ENCODE measurements at regions not wholly inside any gene's neighbourhood (a gene's known extent, or its start where the extent isn't known, plus 50 kb on each side); places are given as distances from the start of the nearest gene placed in this dataset.

GRCh38 chr15:97200161-97200560 lies 760.3 kb upstream of the ARRDC4 start:
- no peaks in the 10 kb centered on the region for H3K9me3 ChIP-seq (replicated peaks; ENCODE audit: insufficient read depth, low read length)
- no peaks in the 10 kb centered on the region for H3K4me1 ChIP-seq (ENCODE audit: low read length)
- no peaks in the 10 kb centered on the region for H3K79me2 ChIP-seq (ENCODE audit: low read length)
- TF ChIP-seq EZH2phosphoT487 (IDR thresholded peaks at IDR 0.05; ENCODE audit: low read length) (no peak), EZH2 (optimal IDR thresholded peaks at IDR 0.05; ENCODE audit: low read depth, low read length) (no peak)
- TF ChIP-seq, protein P1, sequence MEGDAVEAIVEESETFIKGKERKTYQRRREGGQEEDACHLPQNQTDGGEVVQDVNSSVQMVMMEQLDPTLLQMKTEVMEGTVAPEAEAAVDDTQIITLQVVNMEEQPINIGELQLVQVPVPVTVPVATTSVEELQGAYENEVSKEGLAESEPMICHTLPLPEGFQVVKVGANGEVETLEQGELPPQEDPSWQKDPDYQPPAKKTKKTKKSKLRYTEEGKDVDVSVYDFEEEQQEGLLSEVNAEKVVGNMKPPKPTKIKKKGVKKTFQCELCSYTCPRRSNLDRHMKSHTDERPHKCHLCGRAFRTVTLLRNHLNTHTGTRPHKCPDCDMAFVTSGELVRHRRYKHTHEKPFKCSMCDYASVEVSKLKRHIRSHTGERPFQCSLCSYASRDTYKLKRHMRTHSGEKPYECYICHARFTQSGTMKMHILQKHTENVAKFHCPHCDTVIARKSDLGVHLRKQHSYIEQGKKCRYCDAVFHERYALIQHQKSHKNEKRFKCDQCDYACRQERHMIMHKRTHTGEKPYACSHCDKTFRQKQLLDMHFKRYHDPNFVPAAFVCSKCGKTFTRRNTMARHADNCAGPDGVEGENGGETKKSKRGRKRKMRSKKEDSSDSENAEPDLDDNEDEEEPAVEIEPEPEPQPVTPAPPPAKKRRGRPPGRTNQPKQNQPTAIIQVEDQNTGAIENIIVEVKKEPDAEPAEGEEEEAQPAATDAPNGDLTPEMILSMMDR (IDR thresholded peaks at IDR 0.05; ENCODE audit: low read length), result no peak
- H2AFZ ChIP-seq (ENCODE audit: low read length), result no peak overlapping the region
- H4K20me1 ChIP-seq (ENCODE audit: insufficient read depth, low read length), result no peaks in the 10 kb centered on the region
- H3K36me3 ChIP-seq (replicated peaks; ENCODE audit: insufficient read depth, low read length), result no peaks in the 10 kb centered on the region
- no peaks in the 10 kb centered on the region for H3K27me3 ChIP-seq (replicated peaks; ENCODE audit: insufficient read depth, low read length)
- DNase-seq, result no peak
- no peak overlapping the region for H3K4me2 ChIP-seq (ENCODE audit: low read depth, low read length)
- H3K4me3 ChIP-seq (ENCODE audit: low read length), result no peak overlapping the region
- no peaks in the 10 kb centered on the region for H3K9me2 ChIP-seq (replicated peaks; ENCODE audit: insufficient read depth, low read length)
- no peak overlapping the region for H3K9ac ChIP-seq (ENCODE audit: low read length)
- no peak overlapping the region for H3K27ac ChIP-seq (ENCODE audit: low read length)
- no peaks in the 10 kb centered on the region for H3F3A ChIP-seq (ENCODE audit: insufficient read depth, low read length)

DNA sequence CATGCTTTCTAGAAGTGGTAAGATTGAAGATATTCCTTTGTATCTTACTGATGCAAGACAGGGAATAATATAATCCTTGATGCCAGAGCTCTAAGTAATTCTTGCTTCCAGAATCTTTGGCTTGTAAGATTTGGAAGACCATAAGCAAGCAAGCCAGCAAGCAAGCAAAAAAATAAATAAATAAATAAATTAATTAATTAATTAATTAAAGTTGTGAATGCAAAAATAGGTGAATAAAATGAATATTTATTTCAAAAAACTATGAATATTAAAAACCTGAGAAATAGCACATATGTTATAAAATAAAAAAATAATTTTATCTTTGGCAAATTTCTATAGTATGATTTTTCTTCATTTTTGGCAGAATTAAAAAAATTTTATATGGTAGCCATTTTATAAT lies 750.2 kb upstream of the ARRDC4 start:
- Histone ChIP-seq H3K4me3 (ENCODE audit: low read length) (no peak overlapping the region), H3K4me2 (ENCODE audit: low read depth, low read length) (no peak overlapping the region), H2AFZ (ENCODE audit: low read length) (no peak overlapping the region)

DNA sequence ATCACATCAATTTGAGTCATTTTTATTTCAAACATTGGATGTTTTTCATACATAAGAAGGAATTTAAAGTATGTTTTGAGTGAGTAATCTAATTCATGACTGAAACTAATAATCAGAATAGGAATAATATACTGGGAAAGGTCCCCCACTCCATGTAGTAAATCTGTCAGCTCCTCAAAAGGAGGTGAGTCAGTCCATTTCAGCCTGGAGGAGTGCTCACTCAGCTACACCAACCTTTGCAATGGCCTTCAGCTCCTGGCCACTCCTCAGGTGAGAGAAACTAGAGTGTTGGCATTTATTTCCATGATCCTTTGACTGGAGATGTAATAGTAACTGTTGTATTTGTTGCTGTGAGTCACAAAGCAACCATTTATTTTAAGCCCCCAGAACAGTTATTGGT lies 744.9 kb upstream of the ARRDC4 start:
- Histone ChIP-seq H3K36me3 (replicated peaks; ENCODE audit: insufficient read depth, low read length) (no peaks in the 10 kb centered on the region), H3K4me3 (ENCODE audit: low read length) (no peak overlapping the region), H3K4me1 (ENCODE audit: low read length) (no peaks in the 10 kb centered on the region), H3K27ac (ENCODE audit: low read length) (no peak overlapping the region), H3K79me2 (ENCODE audit: low read length) (no peaks in the 10 kb centered on the region), H3K4me2 (ENCODE audit: low read depth, low read length) (no peak overlapping the region), H4K20me1 (ENCODE audit: insufficient read depth, low read length) (no peaks in the 10 kb centered on the region), H3K9me3 (replicated peaks; ENCODE audit: insufficient read depth, low read length) (no peaks in the 10 kb centered on the region), H3K27me3 (replicated peaks; ENCODE audit: insufficient read depth, low read length) (no peaks in the 10 kb centered on the region), H3K9ac (ENCODE audit: low read length) (no peak overlapping the region), H2AFZ (ENCODE audit: low read length) (no peak overlapping the region), H3K9me2 (replicated peaks; ENCODE audit: insufficient read depth, low read length) (no peaks in the 10 kb centered on the region), H3F3A (ENCODE audit: insufficient read depth, low read length) (no peaks in the 10 kb centered on the region)
- TF ChIP-seq EZH2 (optimal IDR thresholded peaks at IDR 0.05; ENCODE audit: low read depth, low read length) (no peak), EZH2phosphoT487 (IDR thresholded peaks at IDR 0.05; ENCODE audit: low read length) (no peak)
- TF ChIP-seq, protein P1 (IDR thresholded peaks at IDR 0.05; ENCODE audit: low read length), result no peak
- DNase-seq, result no peak

More for the DNA sequence above, 750.2 kb upstream of the ARRDC4 start:
- DNase-seq, result no peak
- Histone ChIP-seq H4K20me1 (ENCODE audit: insufficient read depth, low read length) (no peaks in the 10 kb centered on the region), H3K79me2 (ENCODE audit: low read length) (no peaks in the 10 kb centered on the region), H3K27ac (ENCODE audit: low read length) (no peak overlapping the region), H3F3A (ENCODE audit: insufficient read depth, low read length) (no peaks in the 10 kb centered on the region), H3K27me3 (replicated peaks; ENCODE audit: insufficient read depth, low read length) (no peaks in the 10 kb centered on the region), H3K36me3 (replicated peaks; ENCODE audit: insufficient read depth, low read length) (no peaks in the 10 kb centered on the region), H3K4me1 (ENCODE audit: low read length) (no peaks in the 10 kb centered on the region), H3K9me3 (replicated peaks; ENCODE audit: insufficient read depth, low read length) (no peaks in the 10 kb centered on the region), H3K9me2 (replicated peaks; ENCODE audit: insufficient read depth, low read length) (no peaks in the 10 kb centered on the region), H3K9ac (ENCODE audit: low read length) (no peak overlapping the region)
- TF ChIP-seq, protein P1 (IDR thresholded peaks at IDR 0.05; ENCODE audit: low read length), result no peak
- TF ChIP-seq EZH2 (optimal IDR thresholded peaks at IDR 0.05; ENCODE audit: low read depth, low read length) (no peak), EZH2phosphoT487 (IDR thresholded peaks at IDR 0.05; ENCODE audit: low read length) (no peak)

All from MM.1S (cell line).